ENCODE measurements at regions not wholly inside any gene's neighbourhood (a gene's known extent, or its start where the extent isn't known, plus 50 kb on each side); places are given as distances from the start of the nearest gene placed in this dataset.
"Not testable (repeated sequence)": the region's sequence is repeated elsewhere in the genome, so short reads cannot be mapped to it uniquely, and the experiment has no call there.

DNA sequence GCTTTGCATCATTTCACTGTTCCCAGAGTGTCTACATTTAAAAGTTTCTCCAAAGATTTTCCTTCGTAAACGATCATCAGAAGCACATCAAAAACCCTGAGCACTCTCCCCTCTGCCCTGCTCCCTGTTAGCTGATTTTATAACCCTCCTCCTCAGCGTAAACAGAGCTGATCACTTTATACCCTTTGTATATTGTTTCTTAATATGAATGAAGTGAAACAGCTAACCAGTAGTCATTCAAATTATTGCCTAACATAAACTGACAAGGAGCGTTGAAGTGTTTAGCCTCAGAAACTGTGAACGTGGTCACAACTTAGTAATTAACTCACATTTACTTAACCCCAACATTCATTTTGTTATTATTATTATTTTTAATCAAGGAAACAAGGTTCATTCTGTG, 160.0 kb upstream of the FOXF1 start:
- Histone ChIP-seq H3K4me3 (ENCODE audit: low read depth in 2 of 2, low read length in 2 of 2) (no peak overlapping the region), H3K27me3 (ENCODE audit: control insufficient read depth, insufficient read depth, low read length) (no peaks in the 10 kb centered on the region; the same call in none of the 2 replicates), H3K27ac (ENCODE audit: low read length) (no peak overlapping the region), H3K4me1 (ENCODE audit: control insufficient read depth, insufficient read depth, low read length) (no peaks in the 10 kb centered on the region), H3K36me3 (ENCODE audit: control insufficient read depth, insufficient read depth, low read length) (no peaks in the 10 kb centered on the region), H3K9me3 (ENCODE audit: control insufficient read depth, insufficient read depth, low read depth, low read length) (no peaks in the 10 kb centered on the region)
- CTCF ChIA-PET = no interaction called here
- intact Hi-C loops (cut with micrococcal nuclease; ENCODE audit: unreplicated experiment) (no loop called here), in situ Hi-C loops (cut with HindIII; ENCODE audit: low pct_unique_long_range_greater_than_20kb, low sequenced_read_pairs) (no loop called here)
- no TSS peak for BruUV-seq (replicated peaks)
- ATAC-seq (no peak), DNase-seq (ENCODE audit: low read depth, low spot score) (no peak)
- POLR2A ChIA-PET = no interaction called here
- no peak for TF ChIP-seq SIN3A (IDR thresholded peaks at IDR 0.05; ENCODE audit: borderline replicate concordance, insufficient read depth, low read depth, low read length)
- TF ChIP-seq TCF7L2 (IDR thresholded peaks at IDR 0.05; ENCODE audit: low read depth, low read length) = no peak
- TF ChIP-seq REST (IDR thresholded peaks at IDR 0.05; ENCODE audit: insufficient read depth in 1 of 2, low read depth in 2 of 2, low read length in 1 of 2) = no peak
- TF ChIP-seq, protein P1, sequence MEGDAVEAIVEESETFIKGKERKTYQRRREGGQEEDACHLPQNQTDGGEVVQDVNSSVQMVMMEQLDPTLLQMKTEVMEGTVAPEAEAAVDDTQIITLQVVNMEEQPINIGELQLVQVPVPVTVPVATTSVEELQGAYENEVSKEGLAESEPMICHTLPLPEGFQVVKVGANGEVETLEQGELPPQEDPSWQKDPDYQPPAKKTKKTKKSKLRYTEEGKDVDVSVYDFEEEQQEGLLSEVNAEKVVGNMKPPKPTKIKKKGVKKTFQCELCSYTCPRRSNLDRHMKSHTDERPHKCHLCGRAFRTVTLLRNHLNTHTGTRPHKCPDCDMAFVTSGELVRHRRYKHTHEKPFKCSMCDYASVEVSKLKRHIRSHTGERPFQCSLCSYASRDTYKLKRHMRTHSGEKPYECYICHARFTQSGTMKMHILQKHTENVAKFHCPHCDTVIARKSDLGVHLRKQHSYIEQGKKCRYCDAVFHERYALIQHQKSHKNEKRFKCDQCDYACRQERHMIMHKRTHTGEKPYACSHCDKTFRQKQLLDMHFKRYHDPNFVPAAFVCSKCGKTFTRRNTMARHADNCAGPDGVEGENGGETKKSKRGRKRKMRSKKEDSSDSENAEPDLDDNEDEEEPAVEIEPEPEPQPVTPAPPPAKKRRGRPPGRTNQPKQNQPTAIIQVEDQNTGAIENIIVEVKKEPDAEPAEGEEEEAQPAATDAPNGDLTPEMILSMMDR (IDR thresholded peaks at IDR 0.05) = no peak
- TF ChIP-seq POLR2AphosphoS5 (IDR thresholded peaks at IDR 0.05; ENCODE audit: low read depth, low read length) = no peak

GRCh38 chr16:86351041-86351784, 159.1 kb upstream of the FOXF1 start:
- POLR2A ChIA-PET = no interaction called here
- Histone ChIP-seq H3K36me3 (ENCODE audit: control insufficient read depth, insufficient read depth, low read length) (no peaks in the 10 kb centered on the region), H3K4me1 (ENCODE audit: control insufficient read depth, insufficient read depth, low read length) (no peaks in the 10 kb centered on the region), H3K27me3 (ENCODE audit: control insufficient read depth, insufficient read depth, low read length) (no peaks in the 10 kb centered on the region; the same call in none of the 2 replicates), H3K4me3 (ENCODE audit: low read depth in 2 of 2, low read length in 2 of 2) (no peak overlapping the region), H3K27ac (ENCODE audit: low read length) (no peak overlapping the region), H3K9me3 (ENCODE audit: control insufficient read depth, insufficient read depth, low read depth, low read length) (no peaks in the 10 kb centered on the region)
- intact Hi-C loops (cut with micrococcal nuclease; ENCODE audit: unreplicated experiment) (no loop called here), in situ Hi-C loops (cut with HindIII; ENCODE audit: low pct_unique_long_range_greater_than_20kb, low sequenced_read_pairs) (no loop called here)
- DNase-seq (ENCODE audit: low read depth, low spot score) (no peak), ATAC-seq (no peak)
- CTCF ChIA-PET = no interaction called here
- no TSS peak for BruUV-seq (replicated peaks)
- TF ChIP-seq SIN3A (IDR thresholded peaks at IDR 0.05; ENCODE audit: borderline replicate concordance, insufficient read depth, low read depth, low read length) (no peak), POLR2AphosphoS5 (IDR thresholded peaks at IDR 0.05; ENCODE audit: low read depth, low read length) (no peak), REST (IDR thresholded peaks at IDR 0.05; ENCODE audit: insufficient read depth in 1 of 2, low read depth in 2 of 2, low read length in 1 of 2) (no peak), TCF7L2 (IDR thresholded peaks at IDR 0.05; ENCODE audit: low read depth, low read length) (no peak)
- TF ChIP-seq, protein P1 (IDR thresholded peaks at IDR 0.05) = no peak

GRCh38 chr16:86351785-86352139, 158.6 kb upstream of the FOXF1 start:
- POLR2A ChIA-PET; H3K27ac ChIP-seq (ENCODE audit: low read length); H3K36me3 ChIP-seq (ENCODE audit: control insufficient read depth, insufficient read depth, low read length); H3K9me3 ChIP-seq (ENCODE audit: control insufficient read depth, insufficient read depth, low read depth, low read length); H3K4me3 ChIP-seq (ENCODE audit: low read depth in 2 of 2, low read length in 2 of 2); ATAC-seq; intact Hi-C loops (cut with micrococcal nuclease; ENCODE audit: unreplicated experiment); H3K4me1 ChIP-seq (ENCODE audit: control insufficient read depth, insufficient read depth, low read length); H3K27me3 ChIP-seq (ENCODE audit: control insufficient read depth, insufficient read depth, low read length); in situ Hi-C loops (cut with HindIII; ENCODE audit: low pct_unique_long_range_greater_than_20kb, low sequenced_read_pairs); DNase-seq (ENCODE audit: low read depth, low spot score); CTCF ChIA-PET; BruUV-seq (replicated peaks): not testable (repeated sequence)

Measured in Panc1 (cell line).